GM12878 (cell line): ENCODE measurements at regions not wholly inside any gene's neighbourhood (a gene's known extent, or its start where the extent isn't known, plus 50 kb on each side); places are given as distances from the start of the nearest gene placed in this dataset.

Experiments used
- ATAC-seq: fragments of 200-7000 bp; cut with Tn5 transposase; 3 replicates; pipeline ENCODE4 v1.9.1; 2020; ENCODE audit warnings: mild to moderate bottlenecking, moderate library complexity
- BruUV-seq: library from RNA; stranded (reverse); fragments of 400-500 nt; replicated peaks from 2 replicates; lab custom pipeline; 2021; lab: Mats Ljungman, UMichigan
- CTCF ChIA-PET: fragments of 300-600 bp; sonication (Branson Sonifier 250); formaldehyde crosslinking; extraction: SDS; loops from one replicate; lab custom pipeline; 2021; ENCODE audit warnings: inconsistent platforms; lab: Yijun Ruan, JAX
- POLR2A ChIA-PET: fragments of 350-600 bp; formaldehyde crosslinking; extraction: SDS; loops from one replicate; lab custom pipeline; 2021; ENCODE audit warnings: inconsistent platforms; lab: Charles Lee
- RAD21 ChIA-PET: fragments of 300-600 bp; sonication (Branson Sonifier 250); formaldehyde crosslinking; loops from one replicate; lab custom pipeline; 2023; ENCODE audit warnings: antibody characterized with exemption; ENCODE audit not compliant: unreplicated experiment; lab: Charles Lee
- SMC1A ChIA-PET: fragments of 300-600 bp; sonication (Branson Sonifier 250); formaldehyde crosslinking; loops from one replicate; lab custom pipeline; 2023; ENCODE audit not compliant: unreplicated experiment, uncharacterized antibody; lab: Charles Lee
- DNase-seq: peaks from one replicate; pipeline ENCODE4 v3.0.0-alpha.2; 2011; ENCODE audit warnings: low read depth, low spot score
- FAIRE-seq: peaks from 3 replicates; lab custom pipeline; 2011; peaks lifted over from hg19 to GRCh38; lab: Jason Lieb, UNC
- H2AFZ ChIP-seq: 2 replicates; pipeline ENCODE4 v1.6.0; 2011; ENCODE audit warnings: low read depth, low read length, control low read depth; ENCODE audit not compliant: control insufficient read depth
- H3K27ac ChIP-seq: 2 replicates; pipeline ENCODE4 v1.5.1; 2011; ENCODE audit warnings: control low read depth; ENCODE audit not compliant: control insufficient read depth, insufficient read depth
- H3K27me3 ChIP-seq, 2 experiments: replicated peaks in 1 of 2; 2 replicates each; pipeline versions ENCODE4 v1.6.0 to v1.6.1; 2011; ENCODE audit warnings: low read length in 1 of 2; ENCODE audit not compliant: control insufficient read depth in 2 of 2, insufficient read depth in 2 of 2
- H3K36me3 ChIP-seq, 2 experiments: 2 replicates each; pipeline ENCODE4 v1.5.1; 2011; ENCODE audit warnings: low read length in 1 of 2; ENCODE audit not compliant: control insufficient read depth in 2 of 2, insufficient read depth in 2 of 2
- H3K4me1 ChIP-seq: 2 replicates; pipeline ENCODE4 v1.6.1; 2011; ENCODE audit warnings: mild to moderate bottlenecking, low read length, moderate library complexity, mixed read lengths; ENCODE audit not compliant: control insufficient read depth, insufficient read depth
- H3K4me2 ChIP-seq: 2 replicates; pipeline ENCODE4 v1.6.0; 2011; ENCODE audit warnings: control low read depth; ENCODE audit not compliant: control insufficient read depth, insufficient read depth
- H3K4me3 ChIP-seq: fragments of 200-600 bp; sonication (generic); 2 replicates; pipeline ENCODE4 v1.5.1; 2016
- H3K79me2 ChIP-seq: 2 replicates; pipeline ENCODE4 v1.6.0; 2011; ENCODE audit warnings: low read length; ENCODE audit not compliant: control insufficient read depth, insufficient read depth
- H3K9ac ChIP-seq: 2 replicates; pipeline ENCODE4 v1.8.0; 2011; ENCODE audit warnings: low read length, control low read depth, mixed read lengths; ENCODE audit not compliant: control insufficient read depth, insufficient read depth
- H3K9me3 ChIP-seq: replicated peaks from 3 replicates; pipeline ENCODE4 v1.5.1; 2011; ENCODE audit warnings: mild to moderate bottlenecking, low read length; ENCODE audit not compliant: control insufficient read depth, insufficient read depth
- H4K20me1 ChIP-seq: 2 replicates; pipeline ENCODE4 v1.6.0; 2011; ENCODE audit not compliant: control insufficient read depth, insufficient read depth
- BCL3 ChIP-seq: IDR thresholded peaks from 2 replicates; pipeline ENCODE4 v1.6.1; 2011; ENCODE audit warnings: borderline replicate concordance, low read depth, mild to moderate bottlenecking, moderate library complexity, low read length; ENCODE audit not compliant: insufficient read depth, poor library complexity, severe bottlenecking
- ETV6 ChIP-seq, 2 experiments: fragments of 450-650 bp in 1 of 2; IDR thresholded peaks in 1 of 2; conservative IDR thresholded peaks in 1 of 2; 2 replicates each; pipeline ENCODE4 v1.6.1; 2014; ENCODE audit warnings: antibody characterized with exemption in 1 of 2, borderline replicate concordance in 1 of 2, low read depth in 1 of 2, mild to moderate bottlenecking in 1 of 2, moderate library complexity in 1 of 2
- FOXK2 ChIP-seq: fragments of 450-650 bp; IDR thresholded peaks from 2 replicates; pipeline ENCODE4 v1.6.1; 2017; ENCODE audit warnings: mild to moderate bottlenecking, moderate library complexity
- GATAD2B ChIP-seq: fragments of 450-650 bp; conservative IDR thresholded peaks from 2 replicates; pipeline ENCODE4 v1.6.1; 2017; ENCODE audit warnings: low read depth, mild to moderate bottlenecking, moderate library complexity
- HCFC1 ChIP-seq: fragments of 150-350 bp; IDR thresholded peaks from 2 replicates; pipeline ENCODE4 v1.6.1; 2014; ENCODE audit warnings: low read length
- HDAC2 ChIP-seq: fragments of 200-600 bp; sonication (generic); IDR thresholded peaks from 2 replicates; pipeline ENCODE4 v1.6.1; 2017
- IRF5 ChIP-seq: fragments of 450-650 bp; IDR thresholded peaks from 2 replicates; pipeline ENCODE4 v1.6.1; 2017; ENCODE audit warnings: borderline replicate concordance
- KDM1A ChIP-seq: fragments of 200-600 bp; sonication (generic); IDR thresholded peaks from 2 replicates; pipeline ENCODE4 v1.6.1; 2016; ENCODE audit warnings: borderline replicate concordance
- POLR2AphosphoS5 ChIP-seq: IDR thresholded peaks from 2 replicates; pipeline ENCODE4 v1.6.1; 2011; ENCODE audit warnings: mild to moderate bottlenecking, low read length, inconsistent platforms
- RCOR1 ChIP-seq: conservative IDR thresholded peaks from 2 replicates; pipeline ENCODE4 v1.6.1; 2012; ENCODE audit warnings: low read depth, low read length, improper control_type of control experiment
- REST ChIP-seq: IDR thresholded peaks from 2 replicates; pipeline ENCODE4 v1.6.1; 2012; ENCODE audit warnings: mild to moderate bottlenecking, low read depth, low read length
- ZBTB11 ChIP-seq: fragments of 450-650 bp; formaldehyde crosslinking; IDR thresholded peaks from 2 replicates; pipeline ENCODE4 v1.5.0; 2022; ENCODE audit warnings: mild to moderate bottlenecking, missing genetic modification characterization
- WGBS: methylation state at CpG from one replicate; pipeline ENCODE4 v1.1.6; 2016; ENCODE audit warnings: low lambda C conversion rate; ENCODE audit not compliant: insufficient replicate concordance, insufficient coverage; ENCODE audit errors: missing lambda C conversion rate; 5-methylcytosine and 5-hydroxymethylcytosine counted together
- in situ Hi-C: fragments of 300-500 bp; cut with MboI; formaldehyde crosslinking; loops from 9 replicates; pipeline ENCODE4 v1.14.3; 2018; ENCODE audit warnings: mixed read lengths
- intact Hi-C: fragments of 100-400 bp; cut with micrococcal nuclease; formaldehyde crosslinking; loops from one replicate; pipeline ENCODE4 v1.14.2; 2022; ENCODE audit not compliant: unreplicated experiment

GRCh38 chr18:77870894-77871293 is 621.2 kb downstream of the GALR1 start:
- no peaks in the 10 kb centered on the region for H3K79me2 ChIP-seq
- in situ Hi-C loops = no loop called here
- H3K9me3 ChIP-seq = no peaks in the 10 kb centered on the region
- ChIA-PET SMC1A (interaction anchor here (0.6 kb wide), 1 partner anchor 33 kb away, joined by 3 read pairs; no protein-coding TSS in a partner anchor), CTCF (no interaction called here), POLR2A (no interaction called here), RAD21 (no interaction called here)
- BruUV-seq = no TSS peak
- DNase-seq = no peak
- intact Hi-C loops = no loop called here
- H3K4me2 ChIP-seq = no peak overlapping the region
- no peaks in the 10 kb centered on the region for H4K20me1 ChIP-seq
- no peaks in the 10 kb centered on the region for H3K27me3 ChIP-seq
- H3K4me1 ChIP-seq = no peaks in the 10 kb centered on the region
- WGBS = 34% methylated on average over 10 of the region's 10 CpGs
- H3K36me3 ChIP-seq = no peaks in the 10 kb centered on the region
- H3K9ac ChIP-seq = no peak overlapping the region
- no peak overlapping the region for H3K27ac ChIP-seq
- no peak overlapping the region for H3K4me3 ChIP-seq
- no peak for FAIRE-seq
- no peak overlapping the region for H2AFZ ChIP-seq
- ATAC-seq = no peak
- TF ChIP-seq HDAC2 = no peak
- no peak for TF ChIP-seq REST
- no peak for TF ChIP-seq ETV6 (conservative IDR thresholded peaks at IDR 0.05 in 1 of 2, IDR thresholded peaks at IDR 0.05 in 1 of 2; ENCODE audit: borderline replicate concordance in 1 of 2, low read depth in 1 of 2)
- no peak for TF ChIP-seq POLR2AphosphoS5
- no peak for TF ChIP-seq RCOR1
- no peak for TF ChIP-seq HCFC1
- no peak for TF ChIP-seq IRF5
- no peak for TF ChIP-seq ZBTB11 (CRISPR knock-in tag)
- no peak for TF ChIP-seq BCL3
- TF ChIP-seq GATAD2B = no peak
- no peak for TF ChIP-seq FOXK2
- TF ChIP-seq KDM1A = no peak
